ENCODE measurements at regions not wholly inside any gene's neighbourhood (a gene's known extent, or its start where the extent isn't known, plus 50 kb on each side); places are given as distances from the start of the nearest gene placed in this dataset.

- TF ChIP-seq HDAC2 (IDR thresholded peaks at IDR 0.05) = no peak
- no peak for TF ChIP-seq EZH2 (IDR thresholded peaks at IDR 0.05; ENCODE audit: borderline replicate concordance, control insufficient read depth, low read depth, low read length)
- TF ChIP-seq, protein P1, sequence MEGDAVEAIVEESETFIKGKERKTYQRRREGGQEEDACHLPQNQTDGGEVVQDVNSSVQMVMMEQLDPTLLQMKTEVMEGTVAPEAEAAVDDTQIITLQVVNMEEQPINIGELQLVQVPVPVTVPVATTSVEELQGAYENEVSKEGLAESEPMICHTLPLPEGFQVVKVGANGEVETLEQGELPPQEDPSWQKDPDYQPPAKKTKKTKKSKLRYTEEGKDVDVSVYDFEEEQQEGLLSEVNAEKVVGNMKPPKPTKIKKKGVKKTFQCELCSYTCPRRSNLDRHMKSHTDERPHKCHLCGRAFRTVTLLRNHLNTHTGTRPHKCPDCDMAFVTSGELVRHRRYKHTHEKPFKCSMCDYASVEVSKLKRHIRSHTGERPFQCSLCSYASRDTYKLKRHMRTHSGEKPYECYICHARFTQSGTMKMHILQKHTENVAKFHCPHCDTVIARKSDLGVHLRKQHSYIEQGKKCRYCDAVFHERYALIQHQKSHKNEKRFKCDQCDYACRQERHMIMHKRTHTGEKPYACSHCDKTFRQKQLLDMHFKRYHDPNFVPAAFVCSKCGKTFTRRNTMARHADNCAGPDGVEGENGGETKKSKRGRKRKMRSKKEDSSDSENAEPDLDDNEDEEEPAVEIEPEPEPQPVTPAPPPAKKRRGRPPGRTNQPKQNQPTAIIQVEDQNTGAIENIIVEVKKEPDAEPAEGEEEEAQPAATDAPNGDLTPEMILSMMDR (IDR thresholded peaks at IDR 0.05 in 2 of 3, conservative IDR thresholded peaks at IDR 0.05 in 1 of 3; ENCODE audit: control insufficient read depth in 2 of 3, extremely low read depth in 1 of 3, insufficient read depth in 1 of 3, low read depth in 3 of 3, low read length in 3 of 3) = no peak
- TF ChIP-seq REST (IDR thresholded peaks at IDR 0.05; ENCODE audit: low read depth, low read length) = no peak
- TF ChIP-seq YY1 (IDR thresholded peaks at IDR 0.05; ENCODE audit: low read depth, low read length) = no peak
- no peak for TF ChIP-seq TAF1 (IDR thresholded peaks at IDR 0.05; ENCODE audit: borderline replicate concordance, low read depth, low read length)
- TF ChIP-seq NFXL1 (IDR thresholded peaks at IDR 0.05; ENCODE audit: borderline replicate concordance) = no peak
- no peak for TF ChIP-seq EP300 (IDR thresholded peaks at IDR 0.05; ENCODE audit: borderline replicate concordance in 1 of 2, control insufficient read depth in 1 of 2, low read depth in 2 of 2, low read length in 2 of 2)
- peak; percentile 59 to 62; a peak in 2 of 4 replicates for TF ChIP-seq IKZF2 (IDR thresholded peaks at IDR 0.05)
- peak; percentile 65; the same call in 1 of the 2 replicates for TF ChIP-seq MTA2 (IDR thresholded peaks at IDR 0.05; ENCODE audit: low read depth)
- no peak for TF ChIP-seq ZNF24 (IDR thresholded peaks at IDR 0.05)
- TF ChIP-seq MAX (IDR thresholded peaks at IDR 0.05; ENCODE audit: low read depth, low read length) = no peak
Measured at GRCh38 chr6:14313248-14313647, 195.7 kb downstream of the CD83 start.

Data from GM12878 (cell line).